ENCODE measurements at regions not wholly inside any gene's neighbourhood (a gene's known extent, or its start where the extent isn't known, plus 50 kb on each side); places are given as distances from the start of the nearest gene placed in this dataset.

DNA sequence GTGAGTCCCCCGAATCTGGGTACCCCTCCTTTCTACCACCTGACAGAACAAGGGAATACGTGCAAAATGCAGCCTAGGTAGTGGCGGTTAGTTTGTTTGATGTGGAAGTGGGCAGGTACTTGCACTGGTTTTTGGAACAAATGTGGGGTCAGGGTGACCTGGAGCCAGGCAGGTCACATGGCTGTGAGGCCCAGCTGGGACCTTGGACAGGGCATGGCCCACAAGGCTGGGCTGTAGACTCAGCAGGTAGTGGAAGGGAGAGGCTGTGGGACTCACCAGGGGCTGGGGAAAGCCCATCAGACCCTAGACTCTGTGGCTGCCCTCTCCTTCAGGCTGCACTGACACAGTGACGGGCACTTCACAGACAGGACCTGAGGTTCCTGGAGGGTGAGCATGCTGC lies 159.9 kb upstream of the ADCY1 start:
- no peak overlapping the region for H3K4me3 ChIP-seq (ENCODE audit: low read length)
- no peak for TF ChIP-seq EP300 (conservative IDR thresholded peaks at IDR 0.05; ENCODE audit: poor library complexity, severe bottlenecking)
- TF ChIP-seq TAF1 (IDR thresholded peaks at IDR 0.05; ENCODE audit: low read depth), result no peak
- no peak for TF ChIP-seq EZH2 (IDR thresholded peaks at IDR 0.05; ENCODE audit: borderline replicate concordance, insufficient read depth, low read length, poor library complexity, severe bottlenecking)
- TF ChIP-seq SMC3 (conservative IDR thresholded peaks at IDR 0.05; ENCODE audit: poor library complexity), result no peak
- no peak for TF ChIP-seq MXI1 (conservative IDR thresholded peaks at IDR 0.05; ENCODE audit: poor library complexity, severe bottlenecking)
- no peak for TF ChIP-seq RAD21 (conservative IDR thresholded peaks at IDR 0.05)
- TF ChIP-seq, protein P1, sequence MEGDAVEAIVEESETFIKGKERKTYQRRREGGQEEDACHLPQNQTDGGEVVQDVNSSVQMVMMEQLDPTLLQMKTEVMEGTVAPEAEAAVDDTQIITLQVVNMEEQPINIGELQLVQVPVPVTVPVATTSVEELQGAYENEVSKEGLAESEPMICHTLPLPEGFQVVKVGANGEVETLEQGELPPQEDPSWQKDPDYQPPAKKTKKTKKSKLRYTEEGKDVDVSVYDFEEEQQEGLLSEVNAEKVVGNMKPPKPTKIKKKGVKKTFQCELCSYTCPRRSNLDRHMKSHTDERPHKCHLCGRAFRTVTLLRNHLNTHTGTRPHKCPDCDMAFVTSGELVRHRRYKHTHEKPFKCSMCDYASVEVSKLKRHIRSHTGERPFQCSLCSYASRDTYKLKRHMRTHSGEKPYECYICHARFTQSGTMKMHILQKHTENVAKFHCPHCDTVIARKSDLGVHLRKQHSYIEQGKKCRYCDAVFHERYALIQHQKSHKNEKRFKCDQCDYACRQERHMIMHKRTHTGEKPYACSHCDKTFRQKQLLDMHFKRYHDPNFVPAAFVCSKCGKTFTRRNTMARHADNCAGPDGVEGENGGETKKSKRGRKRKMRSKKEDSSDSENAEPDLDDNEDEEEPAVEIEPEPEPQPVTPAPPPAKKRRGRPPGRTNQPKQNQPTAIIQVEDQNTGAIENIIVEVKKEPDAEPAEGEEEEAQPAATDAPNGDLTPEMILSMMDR (IDR thresholded peaks at IDR 0.05; ENCODE audit: poor library complexity, severe bottlenecking), result no peak
- TF ChIP-seq, protein P2, sequence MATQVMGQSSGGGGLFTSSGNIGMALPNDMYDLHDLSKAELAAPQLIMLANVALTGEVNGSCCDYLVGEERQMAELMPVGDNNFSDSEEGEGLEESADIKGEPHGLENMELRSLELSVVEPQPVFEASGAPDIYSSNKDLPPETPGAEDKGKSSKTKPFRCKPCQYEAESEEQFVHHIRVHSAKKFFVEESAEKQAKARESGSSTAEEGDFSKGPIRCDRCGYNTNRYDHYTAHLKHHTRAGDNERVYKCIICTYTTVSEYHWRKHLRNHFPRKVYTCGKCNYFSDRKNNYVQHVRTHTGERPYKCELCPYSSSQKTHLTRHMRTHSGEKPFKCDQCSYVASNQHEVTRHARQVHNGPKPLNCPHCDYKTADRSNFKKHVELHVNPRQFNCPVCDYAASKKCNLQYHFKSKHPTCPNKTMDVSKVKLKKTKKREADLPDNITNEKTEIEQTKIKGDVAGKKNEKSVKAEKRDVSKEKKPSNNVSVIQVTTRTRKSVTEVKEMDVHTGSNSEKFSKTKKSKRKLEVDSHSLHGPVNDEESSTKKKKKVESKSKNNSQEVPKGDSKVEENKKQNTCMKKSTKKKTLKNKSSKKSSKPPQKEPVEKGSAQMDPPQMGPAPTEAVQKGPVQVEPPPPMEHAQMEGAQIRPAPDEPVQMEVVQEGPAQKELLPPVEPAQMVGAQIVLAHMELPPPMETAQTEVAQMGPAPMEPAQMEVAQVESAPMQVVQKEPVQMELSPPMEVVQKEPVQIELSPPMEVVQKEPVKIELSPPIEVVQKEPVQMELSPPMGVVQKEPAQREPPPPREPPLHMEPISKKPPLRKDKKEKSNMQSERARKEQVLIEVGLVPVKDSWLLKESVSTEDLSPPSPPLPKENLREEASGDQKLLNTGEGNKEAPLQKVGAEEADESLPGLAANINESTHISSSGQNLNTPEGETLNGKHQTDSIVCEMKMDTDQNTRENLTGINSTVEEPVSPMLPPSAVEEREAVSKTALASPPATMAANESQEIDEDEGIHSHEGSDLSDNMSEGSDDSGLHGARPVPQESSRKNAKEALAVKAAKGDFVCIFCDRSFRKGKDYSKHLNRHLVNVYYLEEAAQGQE (IDR thresholded peaks at IDR 0.05; ENCODE audit: borderline replicate concordance), result no peak
- TF ChIP-seq POLR2AphosphoS5 (IDR thresholded peaks at IDR 0.05), result no peak
- H3K9ac ChIP-seq (ENCODE audit: low read length), result no peak overlapping the region
- H3K36me3 ChIP-seq (ENCODE audit: insufficient read depth, low read length), result no peaks in the 10 kb centered on the region
- no peak overlapping the region for H3K27ac ChIP-seq (ENCODE audit: low read length)
- no peak overlapping the region for H3K4me2 ChIP-seq (ENCODE audit: low read length)
- no peaks in the 10 kb centered on the region for H3K27me3 ChIP-seq (ENCODE audit: insufficient read depth, low read depth, low read length)
- H3K9me3 ChIP-seq (ENCODE audit: low read length), result peaks cover 3% of the 10 kb centered on the region
- no peaks in the 10 kb centered on the region for H3K9me2 ChIP-seq (ENCODE audit: insufficient read depth, low read length)
- H2AFZ ChIP-seq (ENCODE audit: low read depth, low read length), result no peak overlapping the region
- H3F3A ChIP-seq (ENCODE audit: insufficient read depth, low read length, poor library complexity, severe bottlenecking), result no peaks in the 10 kb centered on the region
- H3K79me2 ChIP-seq (replicated peaks; ENCODE audit: insufficient read depth, low read length), result no peaks in the 10 kb centered on the region
- H4K20me1 ChIP-seq (ENCODE audit: insufficient read depth), result no peaks in the 10 kb centered on the region

DNA sequence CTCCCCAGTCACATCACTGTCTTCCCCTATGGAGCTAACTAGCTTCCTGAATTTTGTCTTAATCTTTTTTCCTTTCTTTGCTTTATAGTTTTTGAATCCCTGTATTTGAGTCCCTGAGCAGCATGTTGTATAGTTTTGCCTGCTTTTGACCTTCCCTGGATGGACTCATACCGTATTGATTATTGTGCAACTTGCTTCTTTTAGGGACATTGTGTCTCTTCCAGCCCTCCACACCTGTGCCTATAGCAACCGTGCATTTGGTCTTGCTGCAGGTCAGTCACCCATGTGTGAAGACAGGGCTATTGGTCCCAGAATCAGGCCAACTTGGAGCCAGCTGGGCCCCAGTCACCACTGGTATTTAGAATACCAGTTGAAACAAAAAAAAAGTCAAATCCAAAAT lies 158.9 kb upstream of the ADCY1 start:
- no peaks in the 10 kb centered on the region for H3K9me2 ChIP-seq (ENCODE audit: insufficient read depth, low read length)
- H2AFZ ChIP-seq (ENCODE audit: low read depth, low read length), result no peak overlapping the region
- H3K27ac ChIP-seq (ENCODE audit: low read length), result no peak overlapping the region
- TF ChIP-seq POLR2AphosphoS5 (IDR thresholded peaks at IDR 0.05) (no peak), TAF1 (IDR thresholded peaks at IDR 0.05; ENCODE audit: low read depth) (no peak), SMC3 (conservative IDR thresholded peaks at IDR 0.05; ENCODE audit: poor library complexity) (no peak), EP300 (conservative IDR thresholded peaks at IDR 0.05; ENCODE audit: poor library complexity, severe bottlenecking) (no peak), MXI1 (conservative IDR thresholded peaks at IDR 0.05; ENCODE audit: poor library complexity, severe bottlenecking) (no peak), RAD21 (conservative IDR thresholded peaks at IDR 0.05) (no peak), EZH2 (IDR thresholded peaks at IDR 0.05; ENCODE audit: borderline replicate concordance, insufficient read depth, low read length, poor library complexity, severe bottlenecking) (no peak)
- TF ChIP-seq, protein P1 (IDR thresholded peaks at IDR 0.05; ENCODE audit: poor library complexity, severe bottlenecking), result no peak
- TF ChIP-seq, protein P2 (IDR thresholded peaks at IDR 0.05; ENCODE audit: borderline replicate concordance), result no peak
- no peaks in the 10 kb centered on the region for H4K20me1 ChIP-seq (ENCODE audit: insufficient read depth)
- H3F3A ChIP-seq (ENCODE audit: insufficient read depth, low read length, poor library complexity, severe bottlenecking), result no peaks in the 10 kb centered on the region
- no peak overlapping the region for H3K4me3 ChIP-seq (ENCODE audit: low read length)
- H3K9ac ChIP-seq (ENCODE audit: low read length), result no peak overlapping the region
- no peaks in the 10 kb centered on the region for H3K27me3 ChIP-seq (ENCODE audit: insufficient read depth, low read depth, low read length)
- H3K9me3 ChIP-seq (ENCODE audit: low read length), result peaks cover 3% of the 10 kb centered on the region
- no peaks in the 10 kb centered on the region for H3K79me2 ChIP-seq (replicated peaks; ENCODE audit: insufficient read depth, low read length)
- H3K36me3 ChIP-seq (ENCODE audit: insufficient read depth, low read length), result no peaks in the 10 kb centered on the region
- no peak overlapping the region for H3K4me2 ChIP-seq (ENCODE audit: low read length)

Measured in neural cell (in vitro differentiated cells).